ENCODE measurements at regions not wholly inside any gene's neighbourhood (a gene's known extent, or its start where the extent isn't known, plus 50 kb on each side); places are given as distances from the start of the nearest gene placed in this dataset.

DNA sequence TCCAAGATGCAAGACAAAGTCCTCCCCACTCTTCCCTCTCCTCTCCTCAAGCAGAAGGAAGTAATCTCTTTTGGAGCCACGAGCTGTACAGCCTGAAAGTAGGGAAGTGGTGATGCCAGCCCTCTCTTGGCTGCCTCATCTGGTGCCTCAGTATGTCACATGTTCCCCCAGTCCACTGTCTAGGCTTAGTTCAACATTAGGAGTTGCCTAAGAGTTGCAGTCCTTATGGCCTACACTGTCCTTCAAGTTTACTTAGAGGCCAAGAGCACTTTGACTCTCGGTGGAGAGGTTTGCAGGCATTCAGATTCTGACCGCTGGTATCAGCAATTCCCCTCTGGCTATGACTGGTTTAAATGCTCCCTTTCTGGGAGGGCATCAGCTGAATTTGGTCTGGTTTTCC is 735.6 kb downstream of the GLUD2 start:
- H3K36me3 ChIP-seq (ENCODE audit: control insufficient read depth, insufficient read depth, low read length): no peaks in the 10 kb centered on the region
- TF ChIP-seq, protein P1, sequence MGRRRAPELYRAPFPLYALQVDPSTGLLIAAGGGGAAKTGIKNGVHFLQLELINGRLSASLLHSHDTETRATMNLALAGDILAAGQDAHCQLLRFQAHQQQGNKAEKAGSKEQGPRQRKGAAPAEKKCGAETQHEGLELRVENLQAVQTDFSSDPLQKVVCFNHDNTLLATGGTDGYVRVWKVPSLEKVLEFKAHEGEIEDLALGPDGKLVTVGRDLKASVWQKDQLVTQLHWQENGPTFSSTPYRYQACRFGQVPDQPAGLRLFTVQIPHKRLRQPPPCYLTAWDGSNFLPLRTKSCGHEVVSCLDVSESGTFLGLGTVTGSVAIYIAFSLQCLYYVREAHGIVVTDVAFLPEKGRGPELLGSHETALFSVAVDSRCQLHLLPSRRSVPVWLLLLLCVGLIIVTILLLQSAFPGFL (CRISPR knock-in tag; IDR thresholded peaks at IDR 0.05): no peak
- TF ChIP-seq ZFP30 (CRISPR knock-in tag; IDR thresholded peaks at IDR 0.05; ENCODE audit: borderline replicate concordance): no peak
- TF ChIP-seq ELF2 (CRISPR knock-in tag; IDR thresholded peaks at IDR 0.05): no peak
- TF ChIP-seq TOE1 (IDR thresholded peaks at IDR 0.05; ENCODE audit: borderline replicate concordance): no peak
- no peak for TF ChIP-seq TOE1 (CRISPR knock-in tag; IDR thresholded peaks at IDR 0.05; ENCODE audit: borderline replicate concordance, low read depth)
- no peaks in the 10 kb centered on the region for H3K9me3 ChIP-seq (replicated peaks; ENCODE audit: control insufficient read depth, insufficient read depth, low read depth, low read length)
- DNase-seq (ENCODE audit: extremely low read depth in 1 of 4, low spot score in 3 of 4): no peak
- no peak for ATAC-seq
- no peaks in the 10 kb centered on the region; a peak in 1 of 5 replicates for H3K4me1 ChIP-seq (replicated peaks in 1 of 2; ENCODE audit: control insufficient read depth in 2 of 2, insufficient read depth in 2 of 2, low read length in 2 of 2)
- H2AFZ ChIP-seq (ENCODE audit: low read depth, low read length): no peak overlapping the region
- H3K4me3 ChIP-seq: no peak overlapping the region
- ChIA-PET POLR2A (no interaction called here), CTCF (ENCODE audit: low intra/inter-chr PET ratio) (no interaction called here)
- H3K9ac ChIP-seq (ENCODE audit: insufficient read depth in 1 of 2, low read depth in 2 of 2, low read length in 2 of 2): no peak overlapping the region
- no peaks in the 10 kb centered on the region for H3K27me3 ChIP-seq (ENCODE audit: control insufficient read depth in 2 of 2, insufficient read depth in 2 of 2, low read length in 2 of 2)
- no peaks in the 10 kb centered on the region for H3K79me2 ChIP-seq (ENCODE audit: control insufficient read depth, insufficient read depth, low read length)
- 6% methylated on average over 2 of the region's 3 CpGs for WGBS (ENCODE audit: insufficient coverage, low coverage, missing lambda C conversion rate)
- no peak overlapping the region for H3K27ac ChIP-seq (ENCODE audit: extremely low read depth, low read depth, low read length)
- intact Hi-C loops (cut with micrococcal nuclease): no loop called here
- no peaks in the 10 kb centered on the region for H4K20me1 ChIP-seq (replicated peaks; ENCODE audit: control insufficient read depth, insufficient read depth, low read length)
- no TSS peak for BruUV-seq (replicated peaks)
- no peaks in the 10 kb centered on the region for H3K9me1 ChIP-seq (ENCODE audit: control insufficient read depth, insufficient read depth, low read length)
- in situ Hi-C loops (cut with MboI): no loop called here
- no peak overlapping the region for H3K4me2 ChIP-seq (ENCODE audit: insufficient read depth, low read length)
- FAIRE-seq: no peak

GRCh38 chrX:121802881-121803412 is 755.5 kb downstream of the GLUD2 start:
- CTCF ChIA-PET (ENCODE audit: low intra/inter-chr PET ratio): no interaction called here
- no TSS peak for BruUV-seq (replicated peaks)
- DNase-seq (ENCODE audit: extremely low read depth in 1 of 4, low spot score in 3 of 4) (no peak), FAIRE-seq (no peak), ATAC-seq (no peak)
- no peaks in the 10 kb centered on the region for H3K9me3 ChIP-seq (replicated peaks; ENCODE audit: control insufficient read depth, insufficient read depth, low read depth, low read length)
- H3K9me1 ChIP-seq (ENCODE audit: control insufficient read depth, insufficient read depth, low read length): no peaks in the 10 kb centered on the region
- H3K9ac ChIP-seq (ENCODE audit: insufficient read depth in 1 of 2, low read depth in 2 of 2, low read length in 2 of 2): no peak overlapping the region
- no peaks in the 10 kb centered on the region for H3K79me2 ChIP-seq (ENCODE audit: control insufficient read depth, insufficient read depth, low read length)
- no peak overlapping the region for H3K4me3 ChIP-seq
- WGBS (ENCODE audit: insufficient coverage, low coverage, missing lambda C conversion rate): 12% methylated on average over 4 of the region's 7 CpGs
- in situ Hi-C loops (cut with MboI) (no loop called here), intact Hi-C loops (cut with micrococcal nuclease) (no loop called here)
- no peaks in the 10 kb centered on the region for H3K4me1 ChIP-seq (replicated peaks in 1 of 2; ENCODE audit: control insufficient read depth in 2 of 2, insufficient read depth in 2 of 2, low read length in 2 of 2)
- no peaks in the 10 kb centered on the region for H3K36me3 ChIP-seq (ENCODE audit: control insufficient read depth, insufficient read depth, low read length)
- no peak overlapping the region for H3K27ac ChIP-seq (ENCODE audit: extremely low read depth, low read depth, low read length)
- no peaks in the 10 kb centered on the region for H4K20me1 ChIP-seq (replicated peaks; ENCODE audit: control insufficient read depth, insufficient read depth, low read length)
- POLR2A ChIA-PET: no interaction called here
- no peak overlapping the region for H3K4me2 ChIP-seq (ENCODE audit: insufficient read depth, low read length)
- no peak for TF ChIP-seq ZNF143 (CRISPR knock-in tag; IDR thresholded peaks at IDR 0.05)
- TF ChIP-seq, protein P2, sequence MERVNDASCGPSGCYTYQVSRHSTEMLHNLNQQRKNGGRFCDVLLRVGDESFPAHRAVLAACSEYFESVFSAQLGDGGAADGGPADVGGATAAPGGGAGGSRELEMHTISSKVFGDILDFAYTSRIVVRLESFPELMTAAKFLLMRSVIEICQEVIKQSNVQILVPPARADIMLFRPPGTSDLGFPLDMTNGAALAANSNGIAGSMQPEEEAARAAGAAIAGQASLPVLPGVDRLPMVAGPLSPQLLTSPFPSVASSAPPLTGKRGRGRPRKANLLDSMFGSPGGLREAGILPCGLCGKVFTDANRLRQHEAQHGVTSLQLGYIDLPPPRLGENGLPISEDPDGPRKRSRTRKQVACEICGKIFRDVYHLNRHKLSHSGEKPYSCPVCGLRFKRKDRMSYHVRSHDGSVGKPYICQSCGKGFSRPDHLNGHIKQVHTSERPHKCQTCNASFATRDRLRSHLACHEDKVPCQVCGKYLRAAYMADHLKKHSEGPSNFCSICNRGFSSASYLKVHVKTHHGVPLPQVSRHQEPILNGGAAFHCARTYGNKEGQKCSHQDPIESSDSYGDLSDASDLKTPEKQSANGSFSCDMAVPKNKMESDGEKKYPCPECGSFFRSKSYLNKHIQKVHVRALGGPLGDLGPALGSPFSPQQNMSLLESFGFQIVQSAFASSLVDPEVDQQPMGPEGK (CRISPR knock-in tag; IDR thresholded peaks at IDR 0.05; ENCODE audit: borderline replicate concordance): no peak
- no peak for TF ChIP-seq CBX3 (IDR thresholded peaks at IDR 0.05; ENCODE audit: borderline replicate concordance in 1 of 2, low read length in 2 of 2)
- no peak for TF ChIP-seq ZNF57 (CRISPR knock-in tag; IDR thresholded peaks at IDR 0.05)
- TF ChIP-seq PTTG1 (tag; IDR thresholded peaks at IDR 0.05; ENCODE audit: low read depth): no peak
- no peak overlapping the region for H2AFZ ChIP-seq (ENCODE audit: low read depth, low read length)
- no peaks in the 10 kb centered on the region for H3K27me3 ChIP-seq (ENCODE audit: control insufficient read depth in 2 of 2, insufficient read depth in 2 of 2, low read length in 2 of 2)

Data from K562 (cell line).